ENCODE measurements at regions not wholly inside any gene's neighbourhood (a gene's known extent, or its start where the extent isn't known, plus 50 kb on each side); places are given as distances from the start of the nearest gene placed in this dataset.

DNA sequence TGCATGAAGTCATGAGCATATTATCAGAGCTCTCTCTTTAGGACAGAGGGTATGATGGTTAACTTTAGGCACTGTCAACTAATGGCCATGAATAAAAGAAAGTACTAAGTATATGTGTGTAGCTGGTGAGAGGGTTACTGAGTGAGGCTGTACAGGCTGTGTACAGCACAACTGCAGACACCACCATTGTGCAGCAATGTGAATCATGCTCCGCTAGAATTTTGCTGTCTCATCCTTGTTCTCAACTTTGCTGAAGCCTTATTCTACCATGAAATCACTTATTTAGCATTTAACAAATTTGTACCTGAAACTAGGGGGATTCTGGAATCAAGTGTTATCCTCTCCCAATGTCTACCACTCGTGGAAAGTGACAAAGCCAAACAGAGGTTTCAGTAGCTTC is 414.9 kb downstream of the PLCL1 start:
- H3K27me3 ChIP-seq (ENCODE audit: control insufficient read depth in 2 of 2, insufficient read depth in 2 of 2, low read length in 2 of 2): no peaks in the 10 kb centered on the region
- POLR2A ChIA-PET: no interaction called here
- no peak overlapping the region for H3K4me3 ChIP-seq (replicated peaks in 1 of 3; ENCODE audit: insufficient read depth in 1 of 3, low read depth in 1 of 3, low read length in 3 of 3)
- no peaks in the 10 kb centered on the region for H3K36me3 ChIP-seq (ENCODE audit: control insufficient read depth in 2 of 2, extremely low read depth in 1 of 2, insufficient read depth in 2 of 2, low read length in 2 of 2)
- dilution Hi-C loops (cut with MboI; ENCODE audit: extremely low pct_ligation_motif_present, low sequenced_read_pairs): no loop called here
- no peak overlapping the region for H3K4me2 ChIP-seq (ENCODE audit: insufficient read depth, low read length)
- no peak overlapping the region for H3K27ac ChIP-seq (ENCODE audit: insufficient read depth, low read depth, low read length)
- CTCF ChIA-PET: interaction anchor here (0.8 kb wide), 1 partner anchor 14 kb away, joined by 4 read pairs; no protein-coding TSS in a partner anchor
- H2AFZ ChIP-seq (ENCODE audit: low read depth, low read length): no peak overlapping the region
- no peaks in the 10 kb centered on the region for H3K9me1 ChIP-seq (replicated peaks; ENCODE audit: control insufficient read depth, extremely low read depth, insufficient read depth, low read length)
- H4K20me1 ChIP-seq (replicated peaks; ENCODE audit: control insufficient read depth, extremely low read depth, insufficient read depth, low read length): no peaks in the 10 kb centered on the region
- no peaks in the 10 kb centered on the region for H3K9me3 ChIP-seq (replicated peaks; ENCODE audit: control insufficient read depth, insufficient read depth, low read length)
- TF ChIP-seq GATA2 (IDR thresholded peaks at IDR 0.05; ENCODE audit: insufficient read depth, insufficient read length, low read depth, low read length) (no peak), JUN (IDR thresholded peaks at IDR 0.05; ENCODE audit: borderline replicate concordance, insufficient read depth, insufficient read length, low read depth) (no peak), MYC (IDR thresholded peaks at IDR 0.05; ENCODE audit: low read depth, low read length) (no peak), POLR2AphosphoS5 (IDR thresholded peaks at IDR 0.05; ENCODE audit: insufficient read depth, low read depth, low read length) (no peak), FOS (IDR thresholded peaks at IDR 0.05; ENCODE audit: borderline replicate concordance, insufficient read depth, low read length) (no peak), EZH2 (IDR thresholded peaks at IDR 0.05; ENCODE audit: borderline replicate concordance, low read depth, low read length, severe bottlenecking) (no peak), POLR2A (IDR thresholded peaks at IDR 0.05; ENCODE audit: low read depth, low read length) (no peak)
- TF ChIP-seq, protein P1, sequence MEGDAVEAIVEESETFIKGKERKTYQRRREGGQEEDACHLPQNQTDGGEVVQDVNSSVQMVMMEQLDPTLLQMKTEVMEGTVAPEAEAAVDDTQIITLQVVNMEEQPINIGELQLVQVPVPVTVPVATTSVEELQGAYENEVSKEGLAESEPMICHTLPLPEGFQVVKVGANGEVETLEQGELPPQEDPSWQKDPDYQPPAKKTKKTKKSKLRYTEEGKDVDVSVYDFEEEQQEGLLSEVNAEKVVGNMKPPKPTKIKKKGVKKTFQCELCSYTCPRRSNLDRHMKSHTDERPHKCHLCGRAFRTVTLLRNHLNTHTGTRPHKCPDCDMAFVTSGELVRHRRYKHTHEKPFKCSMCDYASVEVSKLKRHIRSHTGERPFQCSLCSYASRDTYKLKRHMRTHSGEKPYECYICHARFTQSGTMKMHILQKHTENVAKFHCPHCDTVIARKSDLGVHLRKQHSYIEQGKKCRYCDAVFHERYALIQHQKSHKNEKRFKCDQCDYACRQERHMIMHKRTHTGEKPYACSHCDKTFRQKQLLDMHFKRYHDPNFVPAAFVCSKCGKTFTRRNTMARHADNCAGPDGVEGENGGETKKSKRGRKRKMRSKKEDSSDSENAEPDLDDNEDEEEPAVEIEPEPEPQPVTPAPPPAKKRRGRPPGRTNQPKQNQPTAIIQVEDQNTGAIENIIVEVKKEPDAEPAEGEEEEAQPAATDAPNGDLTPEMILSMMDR (IDR thresholded peaks at IDR 0.05; ENCODE audit: extremely low read depth in 1 of 2, insufficient read depth in 1 of 2, low read depth in 1 of 2, low read length in 2 of 2): no peak
- TF ChIP-seq, protein P2, sequence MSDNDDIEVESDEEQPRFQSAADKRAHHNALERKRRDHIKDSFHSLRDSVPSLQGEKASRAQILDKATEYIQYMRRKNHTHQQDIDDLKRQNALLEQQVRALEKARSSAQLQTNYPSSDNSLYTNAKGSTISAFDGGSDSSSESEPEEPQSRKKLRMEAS (IDR thresholded peaks at IDR 0.05; ENCODE audit: insufficient read depth, insufficient read length): no peak
- H3K4me1 ChIP-seq (ENCODE audit: control insufficient read depth, extremely low read depth, insufficient read depth, low read length): no peaks in the 10 kb centered on the region
- H3K9ac ChIP-seq (replicated peaks; ENCODE audit: extremely low read depth, insufficient read depth, low read length): no peak overlapping the region
- no peaks in the 10 kb centered on the region for H3K79me2 ChIP-seq (ENCODE audit: control insufficient read depth, insufficient read depth, low read length)
- no peak for DNase-seq (ENCODE audit: low read depth, low spot score)
- no peak for FAIRE-seq
- BruUV-seq (replicated peaks): no TSS peak
- intact Hi-C loops (cut with micrococcal nuclease): no loop called here
